ENCODE measurements at regions not wholly inside any gene's neighbourhood (a gene's known extent, or its start where the extent isn't known, plus 50 kb on each side); places are given as distances from the start of the nearest gene placed in this dataset.
"Not testable (repeated sequence)": the region's sequence is repeated elsewhere in the genome, so short reads cannot be mapped to it uniquely, and the experiment has no call there.

GRCh38 chr1:41978986-41979385 is 60.3 kb upstream of the HIVEP3 start:
- no peak for DNase-seq

- DNase-seq: no peak
These were observed 58.6 kb upstream of the HIVEP3 start for GRCh38 chr1:41977326-41977725.

- no peak for DNase-seq
These were observed 57.9 kb upstream of the HIVEP3 start for GRCh38 chr1:41976671-41977070.

- no peak for DNase-seq
These were observed 57.3 kb upstream of the HIVEP3 start for GRCh38 chr1:41975850-41976569.

- no peak for DNase-seq
These were observed 56.4 kb upstream of the HIVEP3 start for GRCh38 chr1:41975121-41975520.

GRCh38 chr1:41968557-41968956 is 49.8 kb upstream of the HIVEP3 start:
- DNase-seq: not testable (repeated sequence)

Data from activated naive CD4-positive, alpha-beta T cell treated with anti-CD3 and anti-CD28 coated beads, Interleukin-2, amount 50 U/mL, for 16 hours (primary cell).